Activated naive CD4-positive, alpha-beta T cell treated with anti-CD3 and anti-CD28 coated beads, Interleukin-2, amount 50 U/mL, for 72 hours (primary cell): ENCODE measurements at regions not wholly inside any gene's neighbourhood (a gene's known extent, or its start where the extent isn't known, plus 50 kb on each side); places are given as distances from the start of the nearest gene placed in this dataset.
A peak's percentile ranks its signal among the peaks of the same experiment; 100 is the strongest.

Experiments used
- ATAC-seq, 2 donors: fragments of 150-1000 bp; cut with Tn5 transposase; 2 replicates each; pipeline ENCODE4 v1.10.0; 2021; ENCODE audit warnings: mild to moderate bottlenecking in 2 of 2, moderate library complexity in 2 of 2
- DNase-seq, 2 donors: peaks; one replicate each; pipeline ENCODE4 v3.0.0; 2021 to 2022; ENCODE audit warnings: low spot score in 2 of 2
- H3K27ac Mint-ChIP-seq, 2 donors: one replicate each; pipeline ENCODE4 v1.8.0; 2022; ENCODE audit warnings: mild to moderate bottlenecking in 2 of 2, mixed read lengths in 2 of 2
- H3K36me3 Mint-ChIP-seq, 2 donors: one replicate each; pipeline ENCODE4 v1.8.0; 2022; ENCODE audit warnings: mixed read lengths in 2 of 2
- H3K9me3 Mint-ChIP-seq, 2 donors: one replicate each; pipeline ENCODE4 v1.8.0; 2022; ENCODE audit warnings: mixed read lengths in 2 of 2

- DNase-seq = no peak
- Mint-ChIP-seq H3K27ac (no peak overlapping the region), H3K9me3 (peaks cover 0 to 19% of the 10 kb centered on the region in 2 donors), H3K36me3 (peaks cover 0 to 15% of the 10 kb centered on the region in 2 donors)
- no peak for ATAC-seq
These were observed 900.9 kb downstream of the BCL11B start for GRCh38 chr14:98371141-98371540.

- no peak for ATAC-seq
These were observed 897.9 kb downstream of the BCL11B start for GRCh38 chr14:98374136-98374535.

GRCh38 chr14:98375566-98375965 is 896.4 kb downstream of the BCL11B start:
- H3K27ac Mint-ChIP-seq = peak overlapping the region in 1 of 2 donors; percentile 15
- H3K9me3 Mint-ChIP-seq = peaks cover 3 to 20% of the 10 kb centered on the region in 2 donors
- ATAC-seq (no peak), DNase-seq (no peak)
- peaks cover 0 to 20% of the 10 kb centered on the region in 2 donors for H3K36me3 Mint-ChIP-seq

More at GRCh38 chr14:98374136-98374535, 897.9 kb downstream of the BCL11B start:
- Mint-ChIP-seq H3K36me3 (peaks cover 0 to 27% of the 10 kb centered on the region in 2 donors), H3K27ac (peak overlapping the region in 1 of 2 donors; percentile 12), H3K9me3 (peaks cover 3 to 23% of the 10 kb centered on the region in 2 donors)
- DNase-seq = no peak

- DNase-seq = no peak
- Mint-ChIP-seq H3K9me3 (peaks cover 3 to 46% of the 10 kb centered on the region in 2 donors), H3K36me3 (peaks cover 0 to 28% of the 10 kb centered on the region in 2 donors), H3K27ac (no peak overlapping the region)
- no peak for ATAC-seq
These were observed 892.2 kb downstream of the BCL11B start for GRCh38 chr14:98379830-98380229.

GRCh38 chr14:98382662-98383061 is 889.3 kb downstream of the BCL11B start:
- H3K36me3 Mint-ChIP-seq = peaks cover 0 to 18% of the 10 kb centered on the region in 2 donors
- ATAC-seq (no peak), DNase-seq (no peak)
- H3K27ac Mint-ChIP-seq = no peak overlapping the region
- H3K9me3 Mint-ChIP-seq = peaks cover 3 to 43% of the 10 kb centered on the region in 2 donors

GRCh38 chr14:98385851-98386250 is 886.1 kb downstream of the BCL11B start:
- peaks cover 0 to 42% of the 10 kb centered on the region in 2 donors for H3K9me3 Mint-ChIP-seq
- H3K36me3 Mint-ChIP-seq = peaks cover 0 to 12% of the 10 kb centered on the region in 2 donors
- no peak for ATAC-seq
- DNase-seq = no peak
- H3K27ac Mint-ChIP-seq = peak overlapping the region in 1 of 2 donors; percentile 60

GRCh38 chr14:98391061-98391460 is 880.9 kb downstream of the BCL11B start:
- Mint-ChIP-seq H3K9me3 (peaks cover under 1 to 22% of the 10 kb centered on the region in 2 donors), H3K27ac (peak overlapping the region in 1 of 2 donors; percentile 70), H3K36me3 (peaks cover 0 to 9% of the 10 kb centered on the region in 2 donors)
- DNase-seq (no peak), ATAC-seq (no peak)

GRCh38 chr14:98393527-98393926 is 878.5 kb downstream of the BCL11B start:
- peaks cover 0 to 9% of the 10 kb centered on the region in 2 donors for H3K36me3 Mint-ChIP-seq
- peaks cover 5 to 23% of the 10 kb centered on the region in 2 donors for H3K9me3 Mint-ChIP-seq
- ATAC-seq (no peak), DNase-seq (no peak)
- H3K27ac Mint-ChIP-seq = no peak overlapping the region

- H3K36me3 Mint-ChIP-seq = no peaks in the 10 kb centered on the region
- DNase-seq (no peak), ATAC-seq (no peak)
- peaks cover 0 to 7% of the 10 kb centered on the region in 2 donors for H3K9me3 Mint-ChIP-seq
- peak overlapping the region in 1 of 2 donors; percentile 23 for H3K27ac Mint-ChIP-seq
These were observed 867.2 kb downstream of the BCL11B start for GRCh38 chr14:98404811-98405210.

GRCh38 chr14:98408024-98408555 is 863.9 kb downstream of the BCL11B start:
- ATAC-seq = no peak
- H3K27ac Mint-ChIP-seq = peak overlapping the region in 1 of 2 donors; percentile 11

GRCh38 chr14:98408713-98409112 is 863.3 kb downstream of the BCL11B start:
- Mint-ChIP-seq H3K27ac (peak overlapping the region; percentile 11 to 18), H3K9me3 (peaks cover 0 to 20% of the 10 kb centered on the region in 2 donors)
- peak; percentile 50 to 98 for ATAC-seq

More at GRCh38 chr14:98408024-98408555, 863.9 kb downstream of the BCL11B start:
- peaks cover 0 to 6% of the 10 kb centered on the region in 2 donors for H3K36me3 Mint-ChIP-seq
- DNase-seq = no peak
- H3K9me3 Mint-ChIP-seq = peaks cover 0 to 17% of the 10 kb centered on the region in 2 donors

GRCh38 chr14:98411154-98411553 is 860.8 kb downstream of the BCL11B start:
- DNase-seq = no peak
- ATAC-seq = no peak
- peaks cover 0 to 6% of the 10 kb centered on the region in 2 donors for H3K36me3 Mint-ChIP-seq
- H3K27ac Mint-ChIP-seq = no peak overlapping the region
- H3K9me3 Mint-ChIP-seq = peaks cover 0 to 14% of the 10 kb centered on the region in 2 donors

More at GRCh38 chr14:98408713-98409112, 863.3 kb downstream of the BCL11B start:
- no peak for DNase-seq
- peaks cover 0 to 6% of the 10 kb centered on the region in 2 donors for H3K36me3 Mint-ChIP-seq

GRCh38 chr14:98412431-98412830 is 859.6 kb downstream of the BCL11B start:
- H3K9me3 Mint-ChIP-seq = peaks cover 0 to 20% of the 10 kb centered on the region in 2 donors
- ATAC-seq (no peak), DNase-seq (no peak)
- peaks cover 0 to 6% of the 10 kb centered on the region in 2 donors for H3K36me3 Mint-ChIP-seq
- no peak overlapping the region for H3K27ac Mint-ChIP-seq

- DNase-seq (no peak), ATAC-seq (no peak)
- Mint-ChIP-seq H3K36me3 (peaks cover 0 to 12% of the 10 kb centered on the region in 2 donors), H3K27ac (no peak overlapping the region), H3K9me3 (peaks cover 0 to 32% of the 10 kb centered on the region in 2 donors)
These were observed 856.2 kb downstream of the BCL11B start for GRCh38 chr14:98415766-98416165.

GRCh38 chr14:98417001-98417400 is 855.0 kb downstream of the BCL11B start:
- H3K27ac Mint-ChIP-seq = no peak overlapping the region
- H3K36me3 Mint-ChIP-seq = peaks cover 0 to 6% of the 10 kb centered on the region in 2 donors
- no peak for ATAC-seq
- no peak for DNase-seq
- peaks cover 0 to 27% of the 10 kb centered on the region in 2 donors for H3K9me3 Mint-ChIP-seq

GRCh38 chr14:98428483-98428994 is 843.5 kb downstream of the BCL11B start:
- H3K9me3 Mint-ChIP-seq = peaks cover 4 to 25% of the 10 kb centered on the region in 2 donors

GRCh38 chr14:98433436-98433835 is 838.6 kb downstream of the BCL11B start:
- peaks cover 11 to 12% of the 10 kb centered on the region in 2 donors for H3K9me3 Mint-ChIP-seq
- ATAC-seq = peak in 1 of 2 donors; percentile 48
- H3K36me3 Mint-ChIP-seq = peaks cover 5 to 18% of the 10 kb centered on the region in 2 donors
- peak overlapping the region in 1 of 2 donors; percentile 66 for H3K27ac Mint-ChIP-seq
- DNase-seq = no peak

More at GRCh38 chr14:98428483-98428994, 843.5 kb downstream of the BCL11B start:
- peak in 1 of 2 donors; percentile 80 for ATAC-seq
- DNase-seq = no peak
- Mint-ChIP-seq H3K27ac (no peak overlapping the region), H3K36me3 (peaks cover 0 to 25% of the 10 kb centered on the region in 2 donors)
